WTC11 (cell line): ENCODE measurements at regions not wholly inside any gene's neighbourhood (a gene's known extent, or its start where the extent isn't known, plus 50 kb on each side); places are given as distances from the start of the nearest gene placed in this dataset.

ENCODE experiments used
- AFF4 ChIP-seq: sonication (generic); formaldehyde crosslinking; IDR thresholded peaks from 2 replicates; pipeline ENCODE4 v1.8.1; 2023; ENCODE audit warnings: mild to moderate bottlenecking, missing genetic modification reagents, borderline replicate concordance
- CREB1 ChIP-seq: sonication (generic); formaldehyde crosslinking; IDR thresholded peaks from 2 replicates; pipeline ENCODE4 v1.8.0; 2023; ENCODE audit warnings: mild to moderate bottlenecking, missing genetic modification reagents
- CREM ChIP-seq: sonication (generic); formaldehyde crosslinking; IDR thresholded peaks from 2 replicates; pipeline ENCODE4 v1.8.1; 2022; ENCODE audit warnings: mild to moderate bottlenecking, missing genetic modification reagents, moderate library complexity
- FOXJ3 ChIP-seq: sonication (generic); formaldehyde crosslinking; IDR thresholded peaks from 2 replicates; pipeline ENCODE4 v1.9.0; 2021; ENCODE audit warnings: missing genetic modification reagents, mild to moderate bottlenecking, borderline replicate concordance
- MLX ChIP-seq: sonication (generic); formaldehyde crosslinking; IDR thresholded peaks from 2 replicates; pipeline ENCODE4 v1.8.1; 2023; ENCODE audit warnings: mild to moderate bottlenecking, missing genetic modification reagents, moderate library complexity
- RELA ChIP-seq: sonication (generic); formaldehyde crosslinking; IDR thresholded peaks from 2 replicates; pipeline ENCODE4 v1.8.1; 2022; ENCODE audit warnings: missing genetic modification reagents, mild to moderate bottlenecking, borderline replicate concordance
- SP1 ChIP-seq: sonication (generic); formaldehyde crosslinking; conservative IDR thresholded peaks from 2 replicates; pipeline ENCODE4 v1.8.1; 2022; ENCODE audit warnings: missing genetic modification reagents
- TCF7 ChIP-seq: sonication (generic); formaldehyde crosslinking; IDR thresholded peaks from 2 replicates; pipeline ENCODE4 v1.8.0; 2022; ENCODE audit warnings: mild to moderate bottlenecking, low read depth, missing genetic modification reagents, moderate library complexity
- TEAD1 ChIP-seq: sonication (generic); formaldehyde crosslinking; IDR thresholded peaks from 2 replicates; pipeline ENCODE4 v1.8.0; 2022; ENCODE audit warnings: mild to moderate bottlenecking, missing genetic modification reagents
- TF ChIP-seq, protein P1 (sequence below): fragments of 200-600 bp; IDR thresholded peaks from 2 replicates; pipeline ENCODE4 v1.8.0; 2022; ENCODE audit warnings: antibody characterized with exemption
- TF ChIP-seq, protein P2 (sequence below): sonication (generic); formaldehyde crosslinking; IDR thresholded peaks from 2 replicates; pipeline ENCODE4 v1.8.1; 2023; ENCODE audit warnings: mild to moderate bottlenecking, missing genetic modification reagents, moderate library complexity

DNA sequence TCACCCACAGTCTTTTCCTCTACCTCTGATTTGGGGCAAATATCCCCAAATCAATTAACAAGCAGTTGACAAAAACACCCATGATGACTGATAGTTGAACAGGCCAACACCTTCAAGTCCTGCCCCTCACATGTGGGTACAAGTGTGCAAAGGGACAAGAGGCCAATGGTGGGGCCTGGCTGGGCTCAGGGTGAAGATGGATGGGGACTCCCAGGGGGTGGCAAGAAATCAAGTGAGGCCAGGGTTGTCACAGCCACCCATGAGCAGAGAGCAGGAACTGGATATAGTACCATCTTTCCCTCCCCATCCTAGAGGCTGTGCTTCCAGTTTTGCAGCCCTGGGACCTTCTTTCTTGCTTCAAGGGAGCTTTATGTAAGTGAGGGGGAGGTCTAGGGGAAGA lies 270.2 kb upstream of the TOPAZ1 start:
- TF ChIP-seq, protein P1, sequence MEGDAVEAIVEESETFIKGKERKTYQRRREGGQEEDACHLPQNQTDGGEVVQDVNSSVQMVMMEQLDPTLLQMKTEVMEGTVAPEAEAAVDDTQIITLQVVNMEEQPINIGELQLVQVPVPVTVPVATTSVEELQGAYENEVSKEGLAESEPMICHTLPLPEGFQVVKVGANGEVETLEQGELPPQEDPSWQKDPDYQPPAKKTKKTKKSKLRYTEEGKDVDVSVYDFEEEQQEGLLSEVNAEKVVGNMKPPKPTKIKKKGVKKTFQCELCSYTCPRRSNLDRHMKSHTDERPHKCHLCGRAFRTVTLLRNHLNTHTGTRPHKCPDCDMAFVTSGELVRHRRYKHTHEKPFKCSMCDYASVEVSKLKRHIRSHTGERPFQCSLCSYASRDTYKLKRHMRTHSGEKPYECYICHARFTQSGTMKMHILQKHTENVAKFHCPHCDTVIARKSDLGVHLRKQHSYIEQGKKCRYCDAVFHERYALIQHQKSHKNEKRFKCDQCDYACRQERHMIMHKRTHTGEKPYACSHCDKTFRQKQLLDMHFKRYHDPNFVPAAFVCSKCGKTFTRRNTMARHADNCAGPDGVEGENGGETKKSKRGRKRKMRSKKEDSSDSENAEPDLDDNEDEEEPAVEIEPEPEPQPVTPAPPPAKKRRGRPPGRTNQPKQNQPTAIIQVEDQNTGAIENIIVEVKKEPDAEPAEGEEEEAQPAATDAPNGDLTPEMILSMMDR, result no peak
- TF ChIP-seq MLX (CRISPR knock-in tag) (no peak), FOXJ3 (CRISPR knock-in tag) (no peak), TCF7 (CRISPR knock-in tag) (no peak), CREB1 (CRISPR knock-in tag) (no peak), RELA (no peak), SP1 (CRISPR knock-in tag) (no peak), AFF4 (CRISPR knock-in tag) (no peak), TEAD1 (no peak), CREM (no peak)
- TF ChIP-seq, protein P2, sequence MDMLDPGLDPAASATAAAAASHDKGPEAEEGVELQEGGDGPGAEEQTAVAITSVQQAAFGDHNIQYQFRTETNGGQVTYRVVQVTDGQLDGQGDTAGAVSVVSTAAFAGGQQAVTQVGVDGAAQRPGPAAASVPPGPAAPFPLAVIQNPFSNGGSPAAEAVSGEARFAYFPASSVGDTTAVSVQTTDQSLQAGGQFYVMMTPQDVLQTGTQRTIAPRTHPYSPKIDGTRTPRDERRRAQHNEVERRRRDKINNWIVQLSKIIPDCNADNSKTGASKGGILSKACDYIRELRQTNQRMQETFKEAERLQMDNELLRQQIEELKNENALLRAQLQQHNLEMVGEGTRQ (CRISPR knock-in tag), result no peak
